ENCODE measurements at regions not wholly inside any gene's neighbourhood (a gene's known extent, or its start where the extent isn't known, plus 50 kb on each side); places are given as distances from the start of the nearest gene placed in this dataset.

- TF ChIP-seq, protein P1, sequence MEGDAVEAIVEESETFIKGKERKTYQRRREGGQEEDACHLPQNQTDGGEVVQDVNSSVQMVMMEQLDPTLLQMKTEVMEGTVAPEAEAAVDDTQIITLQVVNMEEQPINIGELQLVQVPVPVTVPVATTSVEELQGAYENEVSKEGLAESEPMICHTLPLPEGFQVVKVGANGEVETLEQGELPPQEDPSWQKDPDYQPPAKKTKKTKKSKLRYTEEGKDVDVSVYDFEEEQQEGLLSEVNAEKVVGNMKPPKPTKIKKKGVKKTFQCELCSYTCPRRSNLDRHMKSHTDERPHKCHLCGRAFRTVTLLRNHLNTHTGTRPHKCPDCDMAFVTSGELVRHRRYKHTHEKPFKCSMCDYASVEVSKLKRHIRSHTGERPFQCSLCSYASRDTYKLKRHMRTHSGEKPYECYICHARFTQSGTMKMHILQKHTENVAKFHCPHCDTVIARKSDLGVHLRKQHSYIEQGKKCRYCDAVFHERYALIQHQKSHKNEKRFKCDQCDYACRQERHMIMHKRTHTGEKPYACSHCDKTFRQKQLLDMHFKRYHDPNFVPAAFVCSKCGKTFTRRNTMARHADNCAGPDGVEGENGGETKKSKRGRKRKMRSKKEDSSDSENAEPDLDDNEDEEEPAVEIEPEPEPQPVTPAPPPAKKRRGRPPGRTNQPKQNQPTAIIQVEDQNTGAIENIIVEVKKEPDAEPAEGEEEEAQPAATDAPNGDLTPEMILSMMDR (IDR thresholded peaks at IDR 0.05; ENCODE audit: insufficient read depth, low read depth, low read length) = no peak
- no peak for TF ChIP-seq EZH2 (IDR thresholded peaks at IDR 0.05; ENCODE audit: insufficient read depth, low read length)
Measured at GRCh38 chr2:240213226-240213475, 72.7 kb upstream of the OTOS start.

All from astrocyte (in vitro differentiated cells and primary cell).